ENCODE measurements at regions not wholly inside any gene's neighbourhood (a gene's known extent, or its start where the extent isn't known, plus 50 kb on each side); places are given as distances from the start of the nearest gene placed in this dataset.

GRCh38 chr2:8534729-8535468, 147.0 kb upstream of the ID2 start:
- TF ChIP-seq, protein P1, sequence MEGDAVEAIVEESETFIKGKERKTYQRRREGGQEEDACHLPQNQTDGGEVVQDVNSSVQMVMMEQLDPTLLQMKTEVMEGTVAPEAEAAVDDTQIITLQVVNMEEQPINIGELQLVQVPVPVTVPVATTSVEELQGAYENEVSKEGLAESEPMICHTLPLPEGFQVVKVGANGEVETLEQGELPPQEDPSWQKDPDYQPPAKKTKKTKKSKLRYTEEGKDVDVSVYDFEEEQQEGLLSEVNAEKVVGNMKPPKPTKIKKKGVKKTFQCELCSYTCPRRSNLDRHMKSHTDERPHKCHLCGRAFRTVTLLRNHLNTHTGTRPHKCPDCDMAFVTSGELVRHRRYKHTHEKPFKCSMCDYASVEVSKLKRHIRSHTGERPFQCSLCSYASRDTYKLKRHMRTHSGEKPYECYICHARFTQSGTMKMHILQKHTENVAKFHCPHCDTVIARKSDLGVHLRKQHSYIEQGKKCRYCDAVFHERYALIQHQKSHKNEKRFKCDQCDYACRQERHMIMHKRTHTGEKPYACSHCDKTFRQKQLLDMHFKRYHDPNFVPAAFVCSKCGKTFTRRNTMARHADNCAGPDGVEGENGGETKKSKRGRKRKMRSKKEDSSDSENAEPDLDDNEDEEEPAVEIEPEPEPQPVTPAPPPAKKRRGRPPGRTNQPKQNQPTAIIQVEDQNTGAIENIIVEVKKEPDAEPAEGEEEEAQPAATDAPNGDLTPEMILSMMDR (IDR thresholded peaks at IDR 0.05) = no peak
- intact Hi-C loops (cut with DNase I, micrococcal nuclease) = no loop called here
- H3K4me3 ChIP-seq = no peak overlapping the region
- DNase-seq = peak; percentile 52 to 74 (median 56)
- H3K36me3 ChIP-seq (ENCODE audit: low read depth) = no peaks in the 10 kb centered on the region
- H3K4me1 ChIP-seq (ENCODE audit: low read depth) = peaks cover 10% of the 10 kb centered on the region
- ATAC-seq = peak; percentile 59
- H3K9me3 ChIP-seq = peaks cover 6% of the 10 kb centered on the region

- H3K4me1 ChIP-seq (ENCODE audit: low read depth) = peaks cover 15% of the 10 kb centered on the region
- no peak for DNase-seq
Observed at GRCh38 chr2:8535469-8535795, 146.4 kb upstream of the ID2 start.

DNA sequence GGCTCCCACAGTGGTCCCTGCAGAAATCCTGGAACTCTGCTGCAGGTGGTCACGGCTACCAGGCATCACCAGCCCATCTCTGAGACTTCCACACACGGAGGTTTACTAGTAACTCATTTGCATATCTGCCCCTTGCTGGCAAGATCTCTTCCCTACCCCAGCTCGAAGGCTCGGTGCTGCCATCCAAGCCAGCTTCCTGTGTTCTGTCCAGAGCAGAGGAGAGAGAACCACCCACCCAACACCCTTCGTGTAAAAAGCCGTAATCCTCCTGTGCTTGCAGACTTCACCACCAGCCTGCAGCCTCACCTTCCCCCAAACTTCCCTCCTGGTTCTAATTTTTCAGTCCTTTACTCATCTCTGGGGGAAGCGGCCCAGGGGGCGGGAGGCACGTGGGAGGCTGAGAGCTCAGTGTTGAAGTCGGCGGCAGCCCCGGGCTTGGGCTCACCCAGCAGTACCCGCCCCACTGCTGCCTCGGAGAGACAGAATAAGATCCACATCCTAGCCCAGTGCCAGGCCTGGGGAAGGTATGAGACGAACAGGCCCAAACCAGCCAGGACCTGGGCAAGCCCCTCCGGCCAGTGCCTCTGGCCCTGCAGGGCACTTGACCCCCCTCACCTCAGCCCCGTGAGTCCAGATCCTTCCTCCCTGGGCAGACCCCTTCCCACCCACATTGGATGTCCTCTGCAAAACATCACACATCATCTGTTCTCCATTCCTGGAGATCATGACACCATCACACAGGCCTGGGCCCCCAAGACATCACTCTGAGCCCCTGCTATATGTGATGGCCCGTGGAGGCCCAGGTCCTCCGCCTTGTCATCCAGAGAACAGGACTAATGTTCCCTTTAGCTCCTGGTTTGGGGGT, 145.8 kb upstream of the ID2 start:
- H3K4me1 ChIP-seq (ENCODE audit: low read depth) = peaks cover 17% of the 10 kb centered on the region
- intact Hi-C loops (cut with DNase I, micrococcal nuclease) = no loop called here

More at GRCh38 chr2:8535469-8535795, 146.4 kb upstream of the ID2 start:
- Histone ChIP-seq H3K36me3 (ENCODE audit: low read depth) (no peaks in the 10 kb centered on the region), H3K4me3 (no peak overlapping the region), H3K9me3 (peaks cover 6% of the 10 kb centered on the region)
- intact Hi-C loops (cut with DNase I, micrococcal nuclease) = no loop called here
- ATAC-seq = no peak
- TF ChIP-seq, protein P1 (IDR thresholded peaks at IDR 0.05) = no peak

GRCh38 chr2:8536686-8537561, 144.9 kb upstream of the ID2 start:
- H3K9me3 ChIP-seq = no peaks in the 10 kb centered on the region
- peaks cover 17% of the 10 kb centered on the region for H3K4me1 ChIP-seq (ENCODE audit: low read depth)
- no peak overlapping the region for H3K4me3 ChIP-seq
- DNase-seq (no peak), ATAC-seq (no peak)
- intact Hi-C loops (cut with DNase I, micrococcal nuclease) = no loop called here
- no peaks in the 10 kb centered on the region for H3K36me3 ChIP-seq (ENCODE audit: low read depth)
- TF ChIP-seq, protein P1 (IDR thresholded peaks at IDR 0.05) = no peak

More for the DNA sequence above, 145.8 kb upstream of the ID2 start:
- DNase-seq = no peak
- Histone ChIP-seq H3K36me3 (ENCODE audit: low read depth) (no peaks in the 10 kb centered on the region), H3K4me3 (no peak overlapping the region), H3K9me3 (peaks cover 6% of the 10 kb centered on the region)
- TF ChIP-seq, protein P1 (IDR thresholded peaks at IDR 0.05) = no peak
- ATAC-seq = no peak

DNA sequence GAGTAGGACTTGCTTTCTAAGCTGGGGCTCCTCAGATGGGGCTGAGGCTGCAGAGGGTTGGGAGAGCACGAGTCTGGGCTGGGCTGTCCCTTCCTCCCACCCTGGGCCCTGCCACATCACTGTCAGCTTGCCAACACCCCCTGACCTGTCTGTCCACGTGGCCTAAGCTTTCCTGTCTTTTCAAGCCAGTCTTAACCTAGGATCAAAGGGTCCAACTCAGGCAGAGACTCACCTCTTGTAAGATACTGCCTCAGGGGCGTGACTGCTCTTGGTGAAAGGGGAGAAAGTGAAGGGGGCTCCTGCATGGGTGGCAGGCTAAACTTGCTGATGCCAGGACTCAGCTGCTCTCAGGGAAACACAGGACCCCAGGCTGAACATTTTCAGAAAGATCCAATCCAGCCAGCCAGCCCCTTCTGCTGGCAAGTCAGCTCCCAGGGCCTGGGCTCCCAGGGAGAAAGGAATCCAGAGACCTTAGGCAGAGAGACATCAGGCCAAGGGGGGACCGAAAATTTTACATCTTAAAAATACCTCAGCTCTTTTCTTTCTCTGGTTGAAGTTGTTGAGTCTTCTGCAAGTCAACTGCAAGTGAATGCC, 144.2 kb upstream of the ID2 start:
- DNase-seq = no peak

More for the DNA sequence above, 144.2 kb upstream of the ID2 start:
- Histone ChIP-seq H3K4me1 (ENCODE audit: low read depth) (peaks cover 17% of the 10 kb centered on the region), H3K4me3 (no peak overlapping the region), H3K9me3 (no peaks in the 10 kb centered on the region), H3K36me3 (ENCODE audit: low read depth) (no peaks in the 10 kb centered on the region)
- intact Hi-C loops (cut with DNase I, micrococcal nuclease) = no loop called here
- no peak for ATAC-seq
- TF ChIP-seq, protein P1 (IDR thresholded peaks at IDR 0.05) = no peak

All from mucosa of descending colon (tissue), 3 donors.